Psoas muscle (tissue), 7 donors: ENCODE measurements at regions not wholly inside any gene's neighbourhood (a gene's known extent, or its start where the extent isn't known, plus 50 kb on each side); places are given as distances from the start of the nearest gene placed in this dataset.
"Not testable (repeated sequence)": the region's sequence is repeated elsewhere in the genome, so short reads cannot be mapped to it uniquely, and the experiment has no call there.

Experiments
- ATAC-seq, 4 donors: fragments of 200-7000 bp; cut with Tn5 transposase; one replicate each; pipeline ENCODE4 v1.9.1; 2020; ENCODE audit warnings: moderate library complexity in 3 of 4, mild to moderate bottlenecking in 2 of 4
- DNase-seq, 2 donors: peaks; one replicate each; pipeline ENCODE4 v3.0.0-alpha.2; 2020
- H3K27ac ChIP-seq: fragments of 200-600 bp; one replicate; pipeline ENCODE4 v1.8.0; 2022
- H3K27me3 ChIP-seq, 3 donors: fragments of 200-600 bp in 1 of 3; one replicate each; pipeline versions ENCODE4 v1.6.1 to v1.8.0; 2013 to 2022; ENCODE audit warnings: low read length in 2 of 3, mild to moderate bottlenecking in 2 of 3, moderate library complexity in 1 of 3; ENCODE audit not compliant: insufficient read depth in 3 of 3
- H3K36me3 ChIP-seq, 2 donors: fragments of 200-600 bp in 1 of 2; one replicate each; pipeline versions ENCODE4 v1.6.1 to v1.8.0; 2013 to 2022; ENCODE audit warnings: low read depth in 1 of 2, mild to moderate bottlenecking in 1 of 2, moderate library complexity in 1 of 2; ENCODE audit not compliant: insufficient read depth in 1 of 2
- H3K4me1 ChIP-seq: fragments of 200-600 bp; one replicate; pipeline ENCODE4 v1.8.0; 2022
- H3K4me3 ChIP-seq: fragments of 200-600 bp; one replicate; pipeline ENCODE4 v1.8.0; 2022; ENCODE audit warnings: mild to moderate bottlenecking
- H3K9me3 ChIP-seq: fragments of 200-600 bp; one replicate; pipeline ENCODE4 v1.8.0; 2022
- WGBS, 3 donors: extraction: QIAGEN DNeasy Blood & Tissue Kit; methylation state at CpG; one replicate each; pipeline versions ENCODE4 v1.1.6 to v1.1.7; 2013; 5-methylcytosine and 5-hydroxymethylcytosine counted together
- intact Hi-C, 2 donors: fragments of 100-400 bp; cut with DNase I; formaldehyde crosslinking; loops; one replicate each; pipeline versions ENCODE4 v1.11.0 to v1.14.2; 2022
- TF ChIP-seq, protein P1 (sequence below): fragments of 200-600 bp; IDR thresholded peaks from one replicate; pipeline ENCODE4 v1.8.0; 2022; ENCODE audit warnings: antibody characterized with exemption
- donor health status: healthy with polysubstance abuse.
- donor health status: DM: no; HTN: no; CAD: no; lungs with moderate emphysema.
- donor health status: Bipolar disorder and iron deficiency.
- donor health status: healthy.
- donor health status: DM: yes; HTN: yes; CAD: no.
- donor health status: DM: no; HTN: no; CAD: no.
- donor health status: DM: yes; HTN: yes; CAD: no.

DNA sequence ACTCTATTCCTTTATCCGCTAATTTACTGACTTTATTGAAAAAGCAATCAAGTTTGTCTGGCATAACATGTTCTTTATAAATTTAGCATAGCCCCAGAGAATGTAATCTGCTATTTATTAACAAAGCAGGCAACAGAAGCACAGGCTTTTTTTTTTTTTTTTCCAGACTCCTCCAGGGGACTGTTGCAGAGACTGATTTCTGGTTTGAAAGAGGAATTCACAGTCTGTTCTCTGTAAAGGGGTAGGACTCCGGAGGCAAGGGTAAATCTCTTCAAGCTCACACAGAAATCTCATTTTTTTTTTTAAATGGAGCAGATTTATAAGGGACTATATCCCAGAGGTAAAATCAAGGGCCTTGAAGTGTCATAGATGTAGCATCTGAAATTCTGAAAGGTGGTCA is 1386.5 kb upstream of the CDH8 start:
- H3K27me3 ChIP-seq: no peaks in the 10 kb centered on the region
- DNase-seq (no peak), ATAC-seq (no peak)
- H3K4me3 ChIP-seq: no peak overlapping the region
- TF ChIP-seq, protein P1, sequence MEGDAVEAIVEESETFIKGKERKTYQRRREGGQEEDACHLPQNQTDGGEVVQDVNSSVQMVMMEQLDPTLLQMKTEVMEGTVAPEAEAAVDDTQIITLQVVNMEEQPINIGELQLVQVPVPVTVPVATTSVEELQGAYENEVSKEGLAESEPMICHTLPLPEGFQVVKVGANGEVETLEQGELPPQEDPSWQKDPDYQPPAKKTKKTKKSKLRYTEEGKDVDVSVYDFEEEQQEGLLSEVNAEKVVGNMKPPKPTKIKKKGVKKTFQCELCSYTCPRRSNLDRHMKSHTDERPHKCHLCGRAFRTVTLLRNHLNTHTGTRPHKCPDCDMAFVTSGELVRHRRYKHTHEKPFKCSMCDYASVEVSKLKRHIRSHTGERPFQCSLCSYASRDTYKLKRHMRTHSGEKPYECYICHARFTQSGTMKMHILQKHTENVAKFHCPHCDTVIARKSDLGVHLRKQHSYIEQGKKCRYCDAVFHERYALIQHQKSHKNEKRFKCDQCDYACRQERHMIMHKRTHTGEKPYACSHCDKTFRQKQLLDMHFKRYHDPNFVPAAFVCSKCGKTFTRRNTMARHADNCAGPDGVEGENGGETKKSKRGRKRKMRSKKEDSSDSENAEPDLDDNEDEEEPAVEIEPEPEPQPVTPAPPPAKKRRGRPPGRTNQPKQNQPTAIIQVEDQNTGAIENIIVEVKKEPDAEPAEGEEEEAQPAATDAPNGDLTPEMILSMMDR: no peak
- no peaks in the 10 kb centered on the region for H3K9me3 ChIP-seq
- no peak overlapping the region for H3K27ac ChIP-seq
- H3K36me3 ChIP-seq: no peaks in the 10 kb centered on the region
- whole genome bisulfite sequencing, 3 donors: 69 to 83% (median 76%) methylated on average over 2 of the region's 2 CpGs
- intact Hi-C loops: no loop called here
- no peaks in the 10 kb centered on the region for H3K4me1 ChIP-seq

DNA sequence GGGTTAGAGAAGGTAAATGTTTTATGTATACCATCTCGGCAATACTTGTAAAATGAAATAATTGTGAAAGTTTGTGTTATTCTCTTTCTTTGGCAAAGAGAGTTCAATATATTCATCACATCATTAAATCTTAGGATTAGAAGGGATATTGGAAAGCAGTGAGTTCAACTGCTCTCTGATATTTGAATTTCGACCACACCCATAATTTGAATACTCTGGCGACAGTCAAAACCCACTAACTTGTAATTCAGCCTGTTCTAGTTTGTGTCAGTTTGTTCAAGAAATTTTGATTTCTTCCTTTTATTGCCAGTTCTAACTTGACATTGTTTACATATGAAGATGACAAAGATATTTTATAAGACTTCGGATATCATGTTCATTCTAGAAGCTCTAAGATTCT is 1380.5 kb upstream of the CDH8 start:
- WGBS, 3 donors: 84 to 90% (median 88%) methylated on average over 4 of the region's 4 CpGs
- H3K9me3 ChIP-seq: no peaks in the 10 kb centered on the region
- no peak for ATAC-seq
- H3K4me1 ChIP-seq: no peaks in the 10 kb centered on the region
- no peak overlapping the region for H3K4me3 ChIP-seq
- intact Hi-C loops: no loop called here
- H3K27ac ChIP-seq: no peak overlapping the region
- DNase-seq: no peak
- no peaks in the 10 kb centered on the region for H3K27me3 ChIP-seq
- TF ChIP-seq, protein P1: no peak
- no peaks in the 10 kb centered on the region for H3K36me3 ChIP-seq

DNA sequence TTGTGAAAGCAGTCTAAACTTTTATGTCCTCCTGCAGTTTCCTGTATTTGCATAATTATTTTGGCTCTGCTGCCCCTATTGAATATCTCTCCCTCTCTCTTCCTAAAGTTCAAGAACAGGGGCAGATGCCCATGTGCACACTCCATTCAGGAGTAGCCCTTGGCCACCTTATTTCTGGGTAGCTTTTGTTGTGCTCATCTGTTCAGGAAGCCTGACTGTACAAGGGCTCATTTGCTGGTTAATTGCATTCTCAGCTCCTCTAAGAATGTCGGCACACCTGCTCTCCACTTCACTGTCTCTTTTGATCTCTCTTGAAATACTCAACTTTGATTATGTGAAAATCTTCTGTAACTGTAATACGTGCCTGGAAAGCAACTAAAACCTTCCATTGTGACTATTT is 1378.8 kb upstream of the CDH8 start:
- no peaks in the 10 kb centered on the region for H3K27me3 ChIP-seq
- WGBS, 3 donors: 32 to 40% (median 38%) methylated on average over 2 of the region's 2 CpGs
- DNase-seq: no peak
- no peak overlapping the region for H3K27ac ChIP-seq
- no peak overlapping the region for H3K4me3 ChIP-seq
- TF ChIP-seq, protein P1: no peak
- H3K4me1 ChIP-seq: no peaks in the 10 kb centered on the region
- no peaks in the 10 kb centered on the region for H3K9me3 ChIP-seq
- no peak for ATAC-seq
- intact Hi-C loops: no loop called here
- no peaks in the 10 kb centered on the region for H3K36me3 ChIP-seq

DNA sequence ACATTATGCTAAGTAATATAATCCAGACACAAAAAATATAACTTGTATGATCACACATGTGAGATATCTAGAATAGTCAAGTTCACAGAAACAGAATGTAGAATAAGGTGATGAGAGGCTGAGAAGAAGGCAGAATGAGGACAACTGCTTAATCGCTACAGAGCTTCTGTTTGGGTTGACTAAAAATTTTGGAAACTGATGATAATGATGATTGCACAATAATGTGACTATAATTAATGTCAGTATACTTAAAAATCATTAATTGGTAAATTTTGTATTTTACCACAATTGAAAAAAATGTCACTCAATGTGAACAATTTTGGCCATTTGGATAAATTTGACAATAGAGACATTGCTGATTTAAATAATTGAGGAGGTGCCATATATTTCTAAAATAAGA is 1374.4 kb upstream of the CDH8 start:
- DNase-seq: no peak
- no peak for ATAC-seq
- Histone ChIP-seq H3K36me3 (no peaks in the 10 kb centered on the region), H3K27me3 (no peaks in the 10 kb centered on the region), H3K4me3 (no peak overlapping the region), H3K27ac (no peak overlapping the region), H3K4me1 (no peaks in the 10 kb centered on the region), H3K9me3 (no peaks in the 10 kb centered on the region)
- TF ChIP-seq, protein P1: no peak
- intact Hi-C loops: no loop called here
- WGBS, 3 donors: 92 to 96% (median 95%) methylated on average over 1 of the region's 1 CpG

DNA sequence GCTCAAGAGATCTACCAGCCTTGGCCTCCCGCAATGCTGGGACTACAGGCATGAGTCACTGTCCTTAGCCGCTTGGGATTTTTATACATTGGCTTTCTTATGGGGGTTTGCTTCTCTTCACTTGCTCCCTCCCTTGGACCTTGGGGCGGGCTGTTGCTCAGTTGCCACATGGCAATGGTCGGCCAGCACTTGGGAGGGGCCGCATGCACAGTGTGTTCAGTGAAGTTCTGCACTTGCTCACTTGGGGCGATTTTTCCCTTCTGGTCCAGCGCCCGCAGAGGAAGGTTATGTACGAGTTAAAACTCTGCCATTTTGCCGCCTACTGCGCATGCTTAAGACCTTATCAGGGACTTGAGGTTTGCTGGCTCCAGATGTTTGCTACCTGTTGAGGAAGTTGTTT is 1367.6 kb upstream of the CDH8 start:
- Histone ChIP-seq H3K27me3 (no peaks in the 10 kb centered on the region), H3K4me3 (no peak overlapping the region), H3K4me1 (no peaks in the 10 kb centered on the region), H3K27ac (no peak overlapping the region), H3K9me3 (no peaks in the 10 kb centered on the region), H3K36me3 (no peaks in the 10 kb centered on the region)
- TF ChIP-seq, protein P1: no peak
- no peak for DNase-seq
- intact Hi-C loops: no loop called here
- no peak for ATAC-seq
- WGBS, 3 donors: 95 to 98% (median 95%) methylated on average over 11 of the region's 11 CpGs

DNA sequence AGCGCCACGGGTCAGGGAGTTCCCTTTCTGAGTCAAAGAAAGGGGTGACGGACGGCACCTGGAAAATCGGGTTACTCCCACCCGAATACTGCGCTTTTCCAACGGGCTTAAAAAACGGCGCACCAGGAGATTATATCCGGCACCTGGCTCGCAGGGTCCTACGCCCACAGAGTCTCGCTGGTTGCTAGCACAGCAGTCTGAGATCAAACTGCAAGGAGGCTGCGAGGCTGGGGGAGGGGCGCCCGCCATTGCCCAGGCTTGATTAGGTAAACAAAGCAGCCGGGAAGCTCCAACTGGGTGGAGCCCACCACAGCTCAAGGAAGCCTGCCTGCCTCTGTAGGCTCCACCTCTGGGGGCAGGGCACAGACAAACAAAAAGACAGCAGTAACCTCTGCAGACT is 1352.0 kb upstream of the CDH8 start:
- H3K4me1 ChIP-seq, H3K4me3 ChIP-seq, intact Hi-C loops, H3K27ac ChIP-seq, H3K9me3 ChIP-seq, H3K27me3 ChIP-seq, DNase-seq, ATAC-seq, H3K36me3 ChIP-seq: not testable (repeated sequence)
- 90 to 92% (median 92%) methylated on average over 14 to 18 of the region's 18 CpGs for WGBS, 3 donors
